CD8-positive, alpha-beta memory T cell (primary cell): ENCODE measurements at regions not wholly inside any gene's neighbourhood (a gene's known extent, or its start where the extent isn't known, plus 50 kb on each side); places are given as distances from the start of the nearest gene placed in this dataset.
"Not testable (repeated sequence)": the region's sequence is repeated elsewhere in the genome, so short reads cannot be mapped to it uniquely, and the experiment has no call there.

ENCODE experiments used
- CTCF ChIA-PET: fragments of 350-600 bp; sonication (Branson Sonifier 250); formaldehyde crosslinking; loops from one replicate; lab custom pipeline; 2021; ENCODE audit warnings: antibody characterized with exemption; lab: Charles Lee
- POLR2A ChIA-PET: fragments of 350-600 bp; sonication (Branson Sonifier 250); formaldehyde crosslinking; loops from one replicate; lab custom pipeline; 2021; ENCODE audit warnings: antibody characterized with exemption; lab: Charles Lee
- DNase-seq, 5 donors: peaks; one replicate each; pipeline versions ENCODE4 v3.0.0 to v3.0.0-alpha.2; 2020 to 2022; ENCODE audit warnings: mixed read lengths in 1 of 5
- H3K27ac ChIP-seq: one replicate; pipeline ENCODE4 v1.7.0; 2013; ENCODE audit warnings: low read depth, mild to moderate bottlenecking, low read length, moderate library complexity
- H3K27me3 ChIP-seq: 2 replicates; pipeline ENCODE4 v1.7.0; 2013; ENCODE audit warnings: low read length, mild to moderate bottlenecking; ENCODE audit not compliant: insufficient read depth, poor library complexity, severe bottlenecking
- H3K36me3 ChIP-seq: 2 replicates; pipeline ENCODE4 v1.7.0; 2013; ENCODE audit warnings: mild to moderate bottlenecking, low read length, moderate library complexity; ENCODE audit not compliant: insufficient read depth
- H3K4me1 ChIP-seq: 2 replicates; pipeline ENCODE4 v1.7.0; 2013; ENCODE audit warnings: mild to moderate bottlenecking, low read length, moderate library complexity; ENCODE audit not compliant: insufficient read depth
- H3K4me3 ChIP-seq: 2 replicates; pipeline ENCODE4 v1.7.0; 2013; ENCODE audit warnings: mild to moderate bottlenecking, low read length
- H3K9me3 ChIP-seq: 2 replicates; pipeline ENCODE4 v1.7.0; 2013; ENCODE audit warnings: mild to moderate bottlenecking, low read length
- H3K27ac Mint-ChIP-seq, 8 donors: one replicate each; pipeline ENCODE4 v1.8.0; 2020 to 2021; ENCODE audit warnings: mixed read lengths in 8 of 8, mild to moderate bottlenecking in 6 of 8, inconsistent platforms in 3 of 8, moderate library complexity in 3 of 8
- H3K27me3 Mint-ChIP-seq, 2 donors: one replicate each; pipeline ENCODE4 v1.8.0; 2020 to 2021; ENCODE audit warnings: mixed read lengths in 2 of 2, mild to moderate bottlenecking in 1 of 2, moderate library complexity in 1 of 2
- H3K36me3 Mint-ChIP-seq, 3 donors: one replicate each; pipeline ENCODE4 v1.8.0; 2020 to 2021; ENCODE audit warnings: mixed read lengths in 3 of 3, inconsistent platforms in 1 of 3, mild to moderate bottlenecking in 1 of 3
- H3K4me1 Mint-ChIP-seq, 3 donors: one replicate each; pipeline ENCODE4 v1.8.0; 2020 to 2021; ENCODE audit warnings: mixed read lengths in 3 of 3, inconsistent platforms in 1 of 3, mild to moderate bottlenecking in 1 of 3
- H3K4me3 Mint-ChIP-seq, 7 donors: one replicate each; pipeline ENCODE4 v1.8.0; 2020 to 2021; ENCODE audit warnings: mixed read lengths in 7 of 7, mild to moderate bottlenecking in 6 of 7, moderate library complexity in 4 of 7, inconsistent platforms in 2 of 7
- H3K9me3 Mint-ChIP-seq, 5 donors: one replicate each; pipeline ENCODE4 v1.8.0; 2020 to 2022; ENCODE audit warnings: mixed read lengths in 5 of 5, mild to moderate bottlenecking in 3 of 5, moderate library complexity in 2 of 5, inconsistent platforms in 1 of 5

DNA sequence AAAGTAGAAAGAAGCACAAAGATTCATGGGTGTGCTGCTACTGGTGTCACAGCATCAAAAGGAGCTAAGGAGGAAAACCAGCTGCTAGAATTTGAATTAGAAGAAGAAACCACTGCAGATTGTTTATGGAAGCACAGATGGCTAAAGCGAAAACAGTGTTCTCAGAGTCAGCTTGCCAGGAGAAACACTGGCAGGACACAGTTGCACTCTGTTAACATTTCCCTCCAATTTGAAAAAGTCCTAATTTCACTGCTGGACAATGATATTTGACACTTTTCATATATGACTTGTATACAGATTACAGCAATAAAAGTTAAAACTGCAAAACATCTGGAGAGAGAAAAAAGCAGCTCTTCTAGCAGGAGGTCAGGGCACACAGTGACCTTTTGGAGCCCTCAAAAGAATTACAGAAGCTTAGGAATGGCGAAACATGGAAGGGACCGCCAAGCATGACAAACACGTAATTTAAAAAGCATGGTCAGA lies 314.5 kb downstream of the COL12A1 start:
- H3K27ac Mint-ChIP-seq = no peak overlapping the region
- no peaks in the 10 kb centered on the region for H3K36me3 ChIP-seq
- no peaks in the 10 kb centered on the region for H3K36me3 Mint-ChIP-seq
- no peak overlapping the region for H3K4me3 Mint-ChIP-seq
- H3K9me3 ChIP-seq = no peaks in the 10 kb centered on the region
- H3K27me3 Mint-ChIP-seq = no peaks in the 10 kb centered on the region
- H3K9me3 Mint-ChIP-seq = peaks cover 0 to 13% (median 4%) of the 10 kb centered on the region in 5 donors
- H3K4me1 ChIP-seq = no peaks in the 10 kb centered on the region
- no peaks in the 10 kb centered on the region for H3K4me1 Mint-ChIP-seq
- ChIA-PET CTCF (no interaction called here), POLR2A (no interaction called here)
- H3K27me3 ChIP-seq = no peaks in the 10 kb centered on the region
- H3K4me3 ChIP-seq = no peak overlapping the region
- H3K27ac ChIP-seq = no peak overlapping the region
- no peak for DNase-seq

- Mint-ChIP-seq H3K36me3 (no peaks in the 10 kb centered on the region), H3K27ac (no peak overlapping the region), H3K4me3 (no peak overlapping the region), H3K27me3 (no peaks in the 10 kb centered on the region), H3K4me1 (no peaks in the 10 kb centered on the region), H3K9me3 (peaks cover 0 to 16% (median 4%) of the 10 kb centered on the region in 5 donors)
- Histone ChIP-seq H3K27me3 (no peaks in the 10 kb centered on the region), H3K36me3 (no peaks in the 10 kb centered on the region), H3K9me3 (no peaks in the 10 kb centered on the region), H3K4me3 (no peak overlapping the region), H3K27ac (no peak overlapping the region), H3K4me1 (no peaks in the 10 kb centered on the region)
- no peak for DNase-seq
- CTCF ChIA-PET = no interaction called here
- POLR2A ChIA-PET = no interaction called here
Observed at GRCh38 chr6:74889635-74890034, 316.2 kb downstream of the COL12A1 start.

DNA sequence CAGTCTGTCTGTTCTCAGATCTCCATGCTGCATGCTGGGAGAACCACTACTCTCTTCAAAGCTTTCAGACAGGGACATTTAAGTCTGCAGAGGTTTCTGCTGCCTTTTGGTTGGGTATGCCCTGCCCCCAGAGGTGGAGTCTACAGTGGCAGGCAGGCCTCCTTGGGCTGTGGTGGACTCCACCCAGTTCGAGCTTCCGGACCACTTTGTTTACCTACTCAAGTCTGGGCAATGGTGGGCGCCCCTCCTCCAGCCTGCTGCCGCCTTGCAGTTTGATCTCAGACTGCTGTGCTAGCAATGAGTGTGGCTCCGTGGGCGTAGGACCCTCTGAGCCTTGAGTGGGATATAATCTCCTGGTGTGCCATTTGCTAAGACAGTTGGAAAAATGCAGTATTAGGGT lies 317.1 kb downstream of the COL12A1 start:
- H3K9me3 ChIP-seq, H3K4me1 Mint-ChIP-seq, H3K27me3 ChIP-seq, H3K4me3 Mint-ChIP-seq, H3K36me3 ChIP-seq, POLR2A ChIA-PET, H3K36me3 Mint-ChIP-seq, H3K4me3 ChIP-seq, H3K27ac ChIP-seq, H3K27ac Mint-ChIP-seq, DNase-seq, H3K27me3 Mint-ChIP-seq, H3K4me1 ChIP-seq, CTCF ChIA-PET: not testable (repeated sequence)
- H3K9me3 Mint-ChIP-seq = peaks cover 0 to 16% (median 4%) of the 10 kb centered on the region in 5 donors

DNA sequence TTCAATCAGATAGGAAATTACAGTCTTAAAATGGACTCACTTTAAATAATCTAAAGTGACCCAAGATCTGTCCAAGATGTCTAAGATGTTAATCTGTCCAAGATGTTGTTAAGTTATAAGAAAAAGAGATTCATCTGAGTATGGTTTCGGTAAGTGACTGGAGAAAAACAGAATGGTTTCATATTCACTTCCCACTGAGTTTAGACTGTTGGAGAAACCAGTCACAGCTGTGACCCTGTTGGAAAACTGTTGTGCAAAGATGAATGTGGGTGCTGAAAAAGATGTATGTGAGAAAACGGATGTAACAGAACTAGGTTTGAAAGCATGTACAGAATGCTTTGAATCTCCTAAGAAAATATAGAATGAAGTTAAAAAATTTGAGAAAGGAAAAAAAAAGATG lies 325.9 kb downstream of the COL12A1 start:
- H3K4me3 Mint-ChIP-seq = no peak overlapping the region
- no peaks in the 10 kb centered on the region for H3K27me3 ChIP-seq
- H3K4me3 ChIP-seq = no peak overlapping the region
- DNase-seq = no peak
- ChIA-PET POLR2A (no interaction called here), CTCF (no interaction called here)
- H3K27me3 Mint-ChIP-seq = no peaks in the 10 kb centered on the region
- H3K36me3 ChIP-seq = no peaks in the 10 kb centered on the region
- no peak overlapping the region for H3K27ac Mint-ChIP-seq
- H3K36me3 Mint-ChIP-seq = no peaks in the 10 kb centered on the region
- H3K9me3 Mint-ChIP-seq = peaks cover 2 to 17% (median 2%) of the 10 kb centered on the region in 5 donors
- H3K27ac ChIP-seq = no peak overlapping the region
- H3K4me1 ChIP-seq = no peaks in the 10 kb centered on the region
- no peaks in the 10 kb centered on the region for H3K9me3 ChIP-seq
- no peaks in the 10 kb centered on the region for H3K4me1 Mint-ChIP-seq

- no peaks in the 10 kb centered on the region for H3K36me3 Mint-ChIP-seq
- H3K27me3 Mint-ChIP-seq = no peaks in the 10 kb centered on the region
Observed at GRCh38 chr6:74879234-74879633, 326.6 kb downstream of the COL12A1 start.

GRCh38 chr6:74875193-74875592 lies 330.7 kb downstream of the COL12A1 start:
- POLR2A ChIA-PET = no interaction called here

More at GRCh38 chr6:74879234-74879633, 326.6 kb downstream of the COL12A1 start:
- no peak overlapping the region for H3K27ac ChIP-seq
- ChIA-PET CTCF (no interaction called here), POLR2A (no interaction called here)
- H3K4me1 ChIP-seq = no peaks in the 10 kb centered on the region
- no peak overlapping the region for H3K27ac Mint-ChIP-seq
- H3K4me3 ChIP-seq = no peak overlapping the region
- H3K36me3 ChIP-seq = no peaks in the 10 kb centered on the region
- no peaks in the 10 kb centered on the region for H3K4me1 Mint-ChIP-seq
- H3K9me3 Mint-ChIP-seq = peaks cover 0 to 17% (median 4%) of the 10 kb centered on the region in 5 donors
- no peak for DNase-seq
- no peak overlapping the region for H3K4me3 Mint-ChIP-seq
- H3K9me3 ChIP-seq = no peaks in the 10 kb centered on the region
- H3K27me3 ChIP-seq = no peaks in the 10 kb centered on the region

GRCh38 chr6:74872754-74873476 lies 332.9 kb downstream of the COL12A1 start:
- no peak for DNase-seq
- H3K9me3 ChIP-seq = no peaks in the 10 kb centered on the region
- Mint-ChIP-seq H3K36me3 (no peaks in the 10 kb centered on the region), H3K27me3 (no peaks in the 10 kb centered on the region), H3K9me3 (peaks cover 2 to 13% (median 6%) of the 10 kb centered on the region in 5 donors), H3K4me1 (no peaks in the 10 kb centered on the region), H3K4me3 (no peak overlapping the region), H3K27ac (no peak overlapping the region)
- no peaks in the 10 kb centered on the region for H3K4me1 ChIP-seq
- ChIA-PET POLR2A (no interaction called here), CTCF (no interaction called here)
- no peaks in the 10 kb centered on the region for H3K36me3 ChIP-seq
- H3K4me3 ChIP-seq = no peak overlapping the region
- H3K27me3 ChIP-seq = no peaks in the 10 kb centered on the region
- no peak overlapping the region for H3K27ac ChIP-seq

More at GRCh38 chr6:74875193-74875592, 330.7 kb downstream of the COL12A1 start:
- CTCF ChIA-PET = no interaction called here
- Mint-ChIP-seq H3K4me1 (no peaks in the 10 kb centered on the region), H3K36me3 (no peaks in the 10 kb centered on the region), H3K27me3 (no peaks in the 10 kb centered on the region), H3K27ac (no peak overlapping the region), H3K4me3 (no peak overlapping the region), H3K9me3 (peaks cover 2 to 17% (median 6%) of the 10 kb centered on the region in 5 donors)
- H3K27ac ChIP-seq = no peak overlapping the region
- no peaks in the 10 kb centered on the region for H3K9me3 ChIP-seq
- no peaks in the 10 kb centered on the region for H3K4me1 ChIP-seq
- no peak for DNase-seq
- H3K4me3 ChIP-seq = no peak overlapping the region
- H3K36me3 ChIP-seq = no peaks in the 10 kb centered on the region
- H3K27me3 ChIP-seq = no peaks in the 10 kb centered on the region

DNA sequence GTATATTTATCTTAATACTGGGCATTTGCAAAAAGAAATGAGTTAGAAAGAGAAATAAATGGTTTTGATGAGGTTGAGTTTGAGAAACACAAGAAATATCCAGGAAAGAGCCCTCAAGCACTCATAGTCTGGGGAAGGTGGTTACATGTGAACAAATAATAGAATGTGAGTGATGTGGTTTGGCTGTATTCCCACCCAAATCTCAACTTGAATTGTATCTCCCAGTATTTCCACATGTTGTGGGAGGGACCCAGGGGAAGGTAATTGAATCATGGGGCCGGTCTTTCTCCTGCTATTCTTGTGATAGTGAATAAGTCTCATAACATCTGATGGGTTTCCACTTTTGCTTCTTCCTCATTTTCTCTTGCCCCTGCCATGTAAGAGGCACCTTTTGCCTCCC lies 334.1 kb downstream of the COL12A1 start:
- Histone ChIP-seq H3K4me3 (no peak overlapping the region), H3K27me3 (no peaks in the 10 kb centered on the region), H3K27ac (no peak overlapping the region), H3K9me3 (no peaks in the 10 kb centered on the region), H3K36me3 (no peaks in the 10 kb centered on the region), H3K4me1 (no peaks in the 10 kb centered on the region)
- Mint-ChIP-seq H3K36me3 (no peaks in the 10 kb centered on the region), H3K27me3 (no peaks in the 10 kb centered on the region), H3K4me3 (no peak overlapping the region), H3K4me1 (no peaks in the 10 kb centered on the region), H3K27ac (no peak overlapping the region), H3K9me3 (peaks cover 2 to 17% (median 10%) of the 10 kb centered on the region in 5 donors)
- POLR2A ChIA-PET = no interaction called here
- DNase-seq = no peak
- CTCF ChIA-PET = no interaction called here
